ENCODE measurements at regions not wholly inside any gene's neighbourhood (a gene's known extent, or its start where the extent isn't known, plus 50 kb on each side); places are given as distances from the start of the nearest gene placed in this dataset.

GRCh38 chr10:91743465-91743864 lies 54.8 kb upstream of the TNKS2 start:
- no peak overlapping the region for H3K4me3 ChIP-seq (ENCODE audit: insufficient read depth, low read depth, low read length)
- H4K91ac ChIP-seq (ENCODE audit: insufficient read depth, low read depth, low read length): no peak overlapping the region
- H3K23ac ChIP-seq (ENCODE audit: low read depth, low read length): no peak overlapping the region
- H2AFZ ChIP-seq (replicated peaks; ENCODE audit: low read length, poor library complexity): no peak overlapping the region
- no peak overlapping the region for H3K27ac ChIP-seq (ENCODE audit: insufficient read depth, low read length)
- peaks cover 5% of the 10 kb centered on the region; the same call in 1 of the 2 replicates for H3K27me3 ChIP-seq (ENCODE audit: control insufficient read depth, insufficient read depth, low read length)
- H2BK5ac ChIP-seq (ENCODE audit: low read depth, low read length, poor library complexity, severe bottlenecking): no peak overlapping the region
- H4K5ac ChIP-seq (ENCODE audit: low read depth, low read length): no peak overlapping the region
- H3K4me1 ChIP-seq (ENCODE audit: control insufficient read depth, insufficient read depth, low read length): no peaks in the 10 kb centered on the region
- no peak overlapping the region for H3K56ac ChIP-seq (ENCODE audit: extremely low read depth, insufficient read depth, low read length)
- no peaks in the 10 kb centered on the region for H3K36me3 ChIP-seq (ENCODE audit: control insufficient read depth, insufficient read depth, low read length)
- no peaks in the 10 kb centered on the region for H3K79me1 ChIP-seq (ENCODE audit: low read depth in 1 of 2, low read length in 2 of 2)
- H3K9me3 ChIP-seq (ENCODE audit: control insufficient read depth, insufficient read depth, low read length): no peaks in the 10 kb centered on the region
- no peak overlapping the region for H2BK20ac ChIP-seq (ENCODE audit: low read depth, low read length)
- no peak overlapping the region for H4K8ac ChIP-seq (ENCODE audit: low read depth in 2 of 2, low read length in 2 of 2)
- H2AK9ac ChIP-seq (replicated peaks; ENCODE audit: low read depth, low read length, poor library complexity): no peak overlapping the region
- H2BK15ac ChIP-seq (ENCODE audit: low read depth, low read length): no peak overlapping the region
- WGBS, 2 experiments (ENCODE audit: extremely low coverage in 2 of 2, insufficient read length in 1 of 2): no CpG with 5 or more reads among the region's 1 CpG
- 0 out of 2 replicates have a peak, but pooled peaks cover 5% of the 10 kb centered on the region for H3K9me1 ChIP-seq (ENCODE audit: insufficient read depth, low read length)
- no peak overlapping the region for H3K9ac ChIP-seq (ENCODE audit: low read depth, low read length)
- in situ Hi-C loops (cut with MboI; ENCODE audit: low sequenced_read_pairs) (no loop called here), dilution Hi-C loops (cut with HindIII; ENCODE audit: low sequenced_read_pairs, unreplicated experiment) (no loop called here), intact Hi-C loops (cut with micrococcal nuclease) (no loop called here)
- ATAC-seq (ENCODE audit: low read depth): no peak
- H4K20me1 ChIP-seq (ENCODE audit: insufficient read depth, low read length): no peaks in the 10 kb centered on the region
- no peak overlapping the region for H2AK5ac ChIP-seq (ENCODE audit: low read depth, low read length)
- H3K4me2 ChIP-seq (ENCODE audit: low read depth, low read length): no peak overlapping the region
- H3K4ac ChIP-seq (ENCODE audit: low read depth, low read length): no peak overlapping the region
- ChIA-PET CTCF (interaction anchor here (0.7 kb wide), 1 partner anchor 50 kb away, joined by 4 read pairs; no protein-coding TSS in a partner anchor), POLR2A (ENCODE audit: unreplicated experiment) (no interaction called here)
- H3K18ac ChIP-seq (ENCODE audit: low read depth, low read length): no peak overlapping the region
- H2BK120ac ChIP-seq (ENCODE audit: low read depth, low read length): no peak overlapping the region
- BruUV-seq (replicated peaks): no TSS peak
- H3K14ac ChIP-seq (replicated peaks; ENCODE audit: low read depth, low read length): no peak overlapping the region
- TF ChIP-seq MAFK (IDR thresholded peaks at IDR 0.05; ENCODE audit: low read depth, low read length): peak; percentile 63
- TF ChIP-seq POLR2A (IDR thresholded peaks at IDR 0.05; ENCODE audit: low read depth, low read length): no peak
- DNase-seq: no peak

All from IMR-90 (cell line).